HG03060 (cell line): ENCODE measurements at regions not wholly inside any gene's neighbourhood (a gene's known extent, or its start where the extent isn't known, plus 50 kb on each side); places are given as distances from the start of the nearest gene placed in this dataset.

Source experiments
- ATAC-seq: cut with Tn5 transposase; IDR thresholded peaks from one replicate; pipeline ENCODE4 v1.9.1; 2021; ENCODE audit warnings: low read depth, moderate number of reproducible peaks; ENCODE audit not compliant: unreplicated experiment

GRCh38 chr2:204306667-204307066 is 238.6 kb upstream of the PARD3B start:
- ATAC-seq, result no peak

GRCh38 chr2:204312105-204312504 is 233.2 kb upstream of the PARD3B start:
- no peak for ATAC-seq

GRCh38 chr2:204313256-204313655 is 232.0 kb upstream of the PARD3B start:
- ATAC-seq, result no peak

GRCh38 chr2:204315236-204315662 is 230.0 kb upstream of the PARD3B start:
- ATAC-seq, result no peak

GRCh38 chr2:204317640-204318039 is 227.6 kb upstream of the PARD3B start:
- no peak for ATAC-seq

- ATAC-seq, result no peak
Observed at GRCh38 chr2:204321027-204321800, 224.1 kb upstream of the PARD3B start.

GRCh38 chr2:204321910-204322751 is 223.1 kb upstream of the PARD3B start:
- no peak for ATAC-seq

- peak; percentile 84 for ATAC-seq
Observed at GRCh38 chr2:204325468-204325867, 219.8 kb upstream of the PARD3B start.

- no peak for ATAC-seq
Observed at GRCh38 chr2:204328373-204328772, 216.9 kb upstream of the PARD3B start.

- no peak for ATAC-seq
Observed at GRCh38 chr2:204329016-204329415, 216.3 kb upstream of the PARD3B start.

GRCh38 chr2:204329532-204329931 is 215.7 kb upstream of the PARD3B start:
- ATAC-seq, result no peak

GRCh38 chr2:204331180-204331579 is 214.1 kb upstream of the PARD3B start:
- no peak for ATAC-seq

GRCh38 chr2:204331988-204332387 is 213.3 kb upstream of the PARD3B start:
- ATAC-seq, result no peak

GRCh38 chr2:204332706-204333105 is 212.6 kb upstream of the PARD3B start:
- no peak for ATAC-seq

GRCh38 chr2:204333861-204334260 is 211.4 kb upstream of the PARD3B start:
- ATAC-seq, result no peak

- no peak for ATAC-seq
Observed at GRCh38 chr2:204335451-204336058, 209.7 kb upstream of the PARD3B start.

- ATAC-seq, result no peak
Observed at GRCh38 chr2:204336153-204336744, 209.0 kb upstream of the PARD3B start.

GRCh38 chr2:204337638-204338037 is 207.6 kb upstream of the PARD3B start:
- no peak for ATAC-seq

- no peak for ATAC-seq
Observed at GRCh38 chr2:204339212-204339715, 206.0 kb upstream of the PARD3B start.

- no peak for ATAC-seq
Observed at GRCh38 chr2:204340511-204340910, 204.8 kb upstream of the PARD3B start.

GRCh38 chr2:204341887-204342276 is 203.4 kb upstream of the PARD3B start:
- ATAC-seq, result no peak
